Activated CD4-positive, CD25-positive, alpha-beta regulatory T cell (primary cell): ENCODE measurements at regions not wholly inside any gene's neighbourhood (a gene's known extent, or its start where the extent isn't known, plus 50 kb on each side); places are given as distances from the start of the nearest gene placed in this dataset.

ENCODE experiments used
- DNase-seq, 4 experiments: peaks; one replicate each; lab custom pipeline; 2025; lab: John Stamatoyannopoulos, UW

DNA sequence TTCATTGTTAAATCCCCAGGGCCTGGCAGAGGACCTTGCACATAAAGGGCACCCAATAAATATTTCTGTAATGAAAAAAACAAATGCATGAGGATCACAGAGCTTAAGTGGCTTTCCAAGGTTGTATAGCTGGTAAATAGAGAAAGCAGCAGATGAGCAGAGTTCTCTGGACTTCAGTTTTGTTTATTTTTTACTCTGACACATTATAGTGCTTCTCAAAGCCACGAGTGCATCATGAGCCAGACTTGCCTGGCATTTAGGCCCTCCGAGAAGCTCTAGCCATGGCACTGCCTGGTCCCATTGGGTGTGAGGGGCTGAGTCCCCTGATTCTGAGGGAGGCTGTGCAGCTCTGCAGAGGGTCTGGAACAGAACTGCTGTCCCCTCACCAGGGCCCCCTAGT lies 87.2 kb upstream of the ZNF32 start:
- DNase-seq = no peak

DNA sequence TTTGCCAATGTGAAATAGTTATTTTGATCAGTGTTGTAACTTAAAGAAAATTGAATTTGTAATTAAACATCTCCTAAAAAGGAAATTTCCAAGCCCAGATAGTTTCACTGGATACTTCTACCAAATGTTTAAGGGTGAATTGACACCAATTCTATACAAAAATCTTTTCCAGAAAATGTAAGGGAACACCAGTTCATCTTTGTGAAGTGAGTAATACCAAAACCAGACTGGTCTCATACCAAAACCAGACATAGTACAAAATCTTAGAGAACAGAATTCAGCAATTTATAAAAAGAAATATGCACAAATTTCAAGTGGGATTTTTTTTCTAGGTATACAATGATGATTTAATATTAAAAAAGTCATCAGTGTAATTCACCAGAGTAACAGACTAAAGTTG lies 86.0 kb upstream of the ZNF32 start:
- no peak for DNase-seq

- DNase-seq = no peak
Measured at GRCh38 chr10:43731486-43731885, 82.8 kb upstream of the ZNF32 start.

GRCh38 chr10:43728425-43728824 lies 79.7 kb upstream of the ZNF32 start:
- DNase-seq = no peak

- no peak for DNase-seq
Measured at GRCh38 chr10:43727935-43728334, 79.3 kb upstream of the ZNF32 start.

GRCh38 chr10:43715334-43715733 lies 66.7 kb upstream of the ZNF32 start:
- no peak for DNase-seq

- DNase-seq = no peak
Measured at GRCh38 chr10:43712821-43713584, 64.3 kb upstream of the ZNF32 start.

DNA sequence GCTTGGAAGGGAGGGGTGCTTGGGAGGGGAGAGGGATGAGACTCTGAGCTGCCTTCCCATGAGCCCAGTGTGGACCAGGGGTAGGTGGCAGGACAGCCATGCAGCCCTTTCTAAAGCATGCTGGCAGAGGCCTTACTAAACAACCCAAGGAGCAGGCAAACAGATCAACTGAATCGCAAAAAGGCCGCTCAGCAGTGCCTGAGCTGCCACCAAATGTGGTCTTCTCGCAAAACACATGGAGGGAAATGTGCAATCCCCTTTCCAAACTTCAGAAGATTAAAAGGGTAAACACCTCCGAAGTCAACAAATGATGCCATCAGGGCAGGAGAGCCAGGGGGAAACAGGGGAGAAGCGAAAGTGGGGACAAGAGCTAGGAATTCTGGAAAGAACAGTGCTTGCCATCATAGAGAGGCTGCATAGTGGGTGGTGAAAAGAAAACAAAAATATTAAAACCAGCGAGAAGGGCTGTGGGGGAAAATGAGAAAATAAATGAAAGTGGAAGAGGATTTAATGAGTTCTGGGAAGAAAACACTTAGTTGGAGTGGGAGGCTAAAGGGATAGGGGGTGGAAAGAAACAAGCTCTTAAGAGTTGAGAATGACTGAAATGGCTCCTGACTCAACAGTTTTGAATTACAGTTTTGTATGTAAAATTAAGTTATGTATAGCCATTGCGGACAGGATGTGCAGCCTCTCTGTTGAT lies 62.2 kb upstream of the ZNF32 start:
- no peak for DNase-seq

- DNase-seq = no peak
Measured at GRCh38 chr10:43708262-43708661, 59.6 kb upstream of the ZNF32 start.

GRCh38 chr10:43707770-43708169 lies 59.1 kb upstream of the ZNF32 start:
- DNase-seq = no peak

GRCh38 chr10:43706166-43706565 lies 57.5 kb upstream of the ZNF32 start:
- DNase-seq = no peak

GRCh38 chr10:43703286-43703685 lies 54.6 kb upstream of the ZNF32 start:
- no peak for DNase-seq

DNA sequence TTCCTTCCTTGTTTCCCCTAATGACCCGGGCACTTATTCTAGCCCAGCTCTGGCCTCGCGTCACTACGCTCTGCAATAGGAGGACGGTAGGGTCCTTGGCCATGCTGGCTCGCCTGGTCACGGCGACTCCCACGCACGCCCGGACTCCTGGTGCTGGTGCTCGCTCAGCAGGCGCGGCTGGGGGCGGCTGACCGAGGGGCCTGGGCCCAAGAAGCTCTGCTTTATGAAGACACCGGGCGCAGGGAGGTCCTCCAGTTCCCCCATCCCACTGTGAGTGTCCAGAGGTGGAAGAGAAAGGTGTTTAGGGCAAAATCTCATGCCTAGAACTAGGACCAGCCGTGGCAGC lies 54.2 kb upstream of the ZNF32 start:
- no peak for DNase-seq

- no peak for DNase-seq
Measured at GRCh38 chr10:43702213-43702935, 53.7 kb upstream of the ZNF32 start.

- no peak for DNase-seq
Measured at GRCh38 chr10:43701295-43701694, 52.6 kb upstream of the ZNF32 start.

GRCh38 chr10:43700306-43700705 lies 51.6 kb upstream of the ZNF32 start:
- DNase-seq = no peak

DNA sequence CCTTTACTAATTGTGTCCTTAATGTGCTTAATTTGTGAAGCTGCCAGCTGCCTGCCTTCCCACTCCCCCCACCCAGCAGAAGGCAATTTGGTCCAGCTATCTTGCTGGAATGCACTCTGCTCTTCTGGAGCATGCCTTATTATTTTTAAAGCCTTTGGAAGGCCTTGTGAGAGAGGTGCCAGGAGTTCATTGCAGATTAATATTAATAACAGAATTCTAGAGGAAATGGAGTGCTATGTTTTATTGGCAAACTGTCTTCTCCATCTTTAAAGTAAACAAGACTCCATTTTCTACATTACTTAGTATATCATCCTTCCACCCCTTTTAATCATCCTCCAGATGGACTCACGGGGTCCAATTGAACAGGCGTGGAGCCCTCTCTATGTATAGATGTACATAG lies 50.8 kb upstream of the ZNF32 start:
- DNase-seq = no peak
